ENCODE measurements at regions not wholly inside any gene's neighbourhood (a gene's known extent, or its start where the extent isn't known, plus 50 kb on each side); places are given as distances from the start of the nearest gene placed in this dataset.

GRCh38 chr6:159404296-159404695, 235.1 kb downstream of the FNDC1 start:
- TF ChIP-seq POLR2A (IDR thresholded peaks at IDR 0.05; ENCODE audit: low read length) (no peak), GATA1 (IDR thresholded peaks at IDR 0.05; ENCODE audit: low read depth, low read length) (no peak)
